NOMO-1 (cell line): ENCODE measurements at regions not wholly inside any gene's neighbourhood (a gene's known extent, or its start where the extent isn't known, plus 50 kb on each side); places are given as distances from the start of the nearest gene placed in this dataset.

ENCODE experiments used
- DNase-seq, 2 experiments: peaks; one replicate each; lab custom pipeline; 2025; ENCODE audit not compliant: unreplicated experiment in 2 of 2; lab: John Stamatoyannopoulos, UW

GRCh38 chr6:37104824-37105147 lies 65.2 kb upstream of the PIM1 start:
- DNase-seq = no peak

GRCh38 chr6:37105148-37106050 lies 64.6 kb upstream of the PIM1 start:
- no peak for DNase-seq

- no peak for DNase-seq
These were observed 63.9 kb upstream of the PIM1 start for GRCh38 chr6:37106051-37106363.

DNA sequence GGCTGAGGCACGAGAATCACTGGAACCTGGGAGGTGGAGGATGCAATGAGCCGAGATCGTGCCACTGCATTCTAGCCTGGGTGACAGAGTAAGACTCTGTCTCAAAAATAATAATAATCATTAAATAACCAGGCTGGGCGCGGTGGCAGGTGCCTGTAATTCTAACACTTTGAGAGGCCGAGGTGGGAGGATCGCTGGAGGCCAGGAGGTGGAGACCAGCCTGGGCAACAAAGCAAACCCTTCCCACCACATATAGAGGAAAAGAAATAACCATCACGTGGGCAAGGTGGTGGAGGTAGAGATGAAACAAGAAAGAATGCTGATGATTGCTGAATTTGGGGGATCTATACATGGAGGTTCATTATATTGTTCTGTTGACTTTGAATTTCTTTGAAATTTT lies 63.4 kb upstream of the PIM1 start:
- no peak for DNase-seq

- DNase-seq = no peak
These were observed 62.9 kb upstream of the PIM1 start for GRCh38 chr6:37106982-37107491.

- DNase-seq = no peak
These were observed 60.0 kb upstream of the PIM1 start for GRCh38 chr6:37109714-37110499.

GRCh38 chr6:37110500-37111461 lies 59.2 kb upstream of the PIM1 start:
- no peak for DNase-seq

DNA sequence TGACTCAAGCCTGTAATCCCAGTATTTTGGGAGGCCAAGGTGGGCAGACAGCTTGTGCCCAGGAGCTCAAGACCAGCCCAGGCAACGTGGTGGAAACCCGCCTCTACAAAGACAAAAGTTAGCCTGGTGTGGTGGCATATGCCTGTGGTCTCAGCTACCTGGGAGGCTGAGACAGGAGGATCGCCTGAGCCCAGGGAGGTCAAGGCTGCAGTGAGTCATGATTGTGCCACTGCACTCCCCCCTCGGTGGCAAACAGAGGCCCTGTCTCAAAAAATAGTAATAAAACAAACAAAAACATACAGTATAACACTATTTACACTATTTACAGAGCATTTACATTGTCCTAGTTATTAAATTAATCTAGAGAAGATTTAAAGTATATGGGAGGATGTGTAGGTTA lies 56.0 kb upstream of the PIM1 start:
- no peak for DNase-seq

DNA sequence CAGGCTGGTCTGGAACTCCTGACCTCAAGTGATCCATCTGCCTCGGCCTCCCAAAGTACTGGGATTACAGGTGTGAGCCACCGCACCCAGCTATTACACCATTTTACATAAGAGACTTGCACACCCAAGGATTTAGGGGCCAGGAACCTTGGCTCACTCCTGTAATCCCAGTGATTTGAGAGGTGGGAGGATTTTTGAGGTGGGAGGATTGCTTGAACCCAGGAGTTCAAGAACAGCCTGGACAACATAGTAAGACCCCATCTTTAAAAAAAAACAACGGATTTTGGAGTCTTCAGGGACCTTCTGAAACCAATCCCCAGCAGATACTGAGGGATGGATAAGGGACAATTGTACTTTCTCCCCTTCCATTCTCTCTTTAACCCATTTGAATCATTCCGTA lies 55.3 kb upstream of the PIM1 start:
- DNase-seq = no peak

- peak; percentile 42 to 73 for DNase-seq
These were observed 54.6 kb upstream of the PIM1 start for GRCh38 chr6:37115236-37115895.

DNA sequence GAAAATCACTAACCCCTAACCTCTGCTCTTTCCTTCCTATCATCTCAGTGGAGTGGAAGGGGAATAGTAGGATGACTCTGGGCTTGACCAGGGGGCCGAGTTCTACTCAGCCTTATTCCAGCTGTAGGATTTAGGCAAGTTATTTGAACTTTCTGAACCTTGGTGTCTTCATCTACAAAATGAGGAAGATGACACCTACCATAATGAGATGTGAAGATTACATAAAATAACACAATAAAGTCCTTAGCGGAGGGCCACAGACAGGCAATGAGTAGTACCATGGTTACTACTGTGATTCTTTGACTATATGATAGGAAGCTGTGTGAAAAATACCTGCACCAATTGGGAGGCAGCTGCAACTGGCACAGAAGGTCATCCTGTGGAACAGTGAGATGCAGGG lies 53.6 kb upstream of the PIM1 start:
- peak in 1 of 2 experiments; percentile 42 for DNase-seq

DNA sequence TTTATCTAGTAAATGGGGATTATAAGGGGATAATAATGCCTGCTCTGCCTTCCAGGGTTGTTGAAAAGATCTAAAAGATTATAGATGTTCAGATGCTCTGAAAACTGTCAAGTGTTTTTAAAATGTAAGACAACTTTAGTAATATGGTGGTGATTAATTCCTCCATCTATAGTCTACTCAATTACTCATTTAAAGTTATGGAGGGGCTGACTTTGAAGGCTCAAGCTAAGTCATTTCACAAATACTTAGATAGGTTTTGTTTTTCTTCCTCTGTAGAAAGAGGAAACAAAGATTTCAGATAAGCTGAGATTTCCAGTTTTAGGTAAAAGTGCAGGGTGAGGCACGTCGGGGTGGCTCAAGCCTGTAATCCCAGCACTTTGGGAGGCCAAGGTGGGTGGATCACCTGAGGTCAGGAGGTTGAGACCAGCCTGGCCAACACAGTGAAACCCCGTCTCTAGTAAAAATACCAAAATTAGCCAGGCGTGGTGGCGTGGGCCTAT lies 50.5 kb upstream of the PIM1 start:
- DNase-seq = no peak
